A549 (cell line): ENCODE measurements at regions not wholly inside any gene's neighbourhood (a gene's known extent, or its start where the extent isn't known, plus 50 kb on each side); places are given as distances from the start of the nearest gene placed in this dataset.

ENCODE experiments used
- ATAC-seq, 2 experiments: fragments of 200-7000 bp in 1 of 2; fragments of >200 bp in 1 of 2; cut with Nextera tagmentation in 1 of 2; cut with Tn5 transposase in 1 of 2; 3 replicates each; pipeline versions ENCODE4 v1.8.0 to v1.9.1; 2018 to 2020; ENCODE audit warnings: mild to moderate bottlenecking in 1 of 2, moderate library complexity in 1 of 2
- CTCF ChIA-PET: fragments of 300-600 bp; sonication (Branson Sonifier 250); formaldehyde crosslinking; extraction: SDS; loops from one replicate; lab custom pipeline; 2021; ENCODE audit warnings: antibody characterized with exemption, inconsistent platforms; lab: Yijun Ruan, JAX
- POLR2A ChIA-PET: fragments of 350-600 bp; formaldehyde crosslinking; extraction: SDS; loops from one replicate; lab custom pipeline; 2021; ENCODE audit warnings: antibody characterized with exemption, inconsistent platforms; lab: Yijun Ruan, JAX
- DNase-seq, 2 experiments: peaks; one replicate each; pipeline versions ENCODE4 v3.0.0 to v3.0.0-alpha.2; 2011 to 2016; ENCODE audit warnings: low read depth in 1 of 2, low spot score in 1 of 2
- FAIRE-seq: peaks from 2 replicates; lab custom pipeline; 2011; peaks lifted over from hg19 to GRCh38; lab: Jason Lieb, UNC
- H3K27ac ChIP-seq, 2 experiments: fragments of >200 bp; sonication (Bioruptor Twin); formaldehyde crosslinking; 3 replicates each; pipeline ENCODE4 v1.5.1; 2016 to 2017
- H3K4me1 ChIP-seq: fragments of >200 bp; sonication (Bioruptor Twin); formaldehyde crosslinking; 3 replicates; pipeline ENCODE4 v1.6.1; 2016
- H3K4me2 ChIP-seq: fragments of >200 bp; sonication (Bioruptor Twin); formaldehyde crosslinking; 3 replicates; pipeline ENCODE4 v1.6.1; 2016
- H3K4me3 ChIP-seq: fragments of >200 bp; sonication (Bioruptor Twin); formaldehyde crosslinking; 3 replicates; pipeline ENCODE4 v1.5.1; 2016
- H3K9me3 ChIP-seq: fragments of >200 bp; sonication (Bioruptor Twin); formaldehyde crosslinking; 3 replicates; pipeline ENCODE4 v1.6.1; 2016
- ATOH8 ChIP-seq: fragments of 250-450 bp; sonication (Bioruptor Pico); IDR thresholded peaks from 2 replicates; pipeline ENCODE4 v1.5.0; 2020; ENCODE audit warnings: low read depth, mild to moderate bottlenecking, moderate library complexity
- CBX8 ChIP-seq: fragments of 200-600 bp; sonication (generic); IDR thresholded peaks from 2 replicates; pipeline ENCODE4 v1.6.1; 2016
- CHD4 ChIP-seq: fragments of 200-600 bp; sonication (generic); IDR thresholded peaks from 2 replicates; pipeline ENCODE4 v1.6.1; 2016; ENCODE audit warnings: antibody characterized with exemption, mild to moderate bottlenecking, borderline replicate concordance
- EHF ChIP-seq: fragments of 250-450 bp; sonication (Bioruptor Pico); IDR thresholded peaks from 2 replicates; pipeline ENCODE4 v1.5.0; 2020; ENCODE audit warnings: mild to moderate bottlenecking
- ESRRA ChIP-seq: fragments of 150-350 bp; IDR thresholded peaks from 2 replicates; pipeline ENCODE4 v1.6.1; 2014; ENCODE audit warnings: mild to moderate bottlenecking, low read length, borderline replicate concordance
- HDAC2 ChIP-seq: fragments of 200-600 bp; sonication (generic); IDR thresholded peaks from 2 replicates; pipeline ENCODE4 v1.6.1; 2016
- HES2 ChIP-seq: fragments of >200 bp; sonication (Bioruptor Twin); formaldehyde crosslinking; IDR thresholded peaks from 2 replicates; pipeline ENCODE4 v1.6.1; 2016
- HMGXB4 ChIP-seq: fragments of 250-450 bp; sonication (Bioruptor Pico); IDR thresholded peaks from 2 replicates; pipeline ENCODE4 v1.5.0; 2021; ENCODE audit warnings: mild to moderate bottlenecking, moderate library complexity, borderline replicate concordance
- KDM1A ChIP-seq: fragments of 200-600 bp; sonication (generic); IDR thresholded peaks from 2 replicates; pipeline ENCODE4 v1.6.1; 2016; ENCODE audit warnings: low read depth, mild to moderate bottlenecking
- PHF8 ChIP-seq: fragments of 200-600 bp; sonication (generic); IDR thresholded peaks from 2 replicates; pipeline ENCODE4 v1.6.1; 2016; ENCODE audit warnings: low read depth, mild to moderate bottlenecking, antibody characterized with exemption, moderate library complexity, borderline replicate concordance
- POLR2A ChIP-seq: IDR thresholded peaks from 2 replicates; pipeline ENCODE4 v1.6.1; 2012; ENCODE audit warnings: mild to moderate bottlenecking, low read length
- REST ChIP-seq: fragments of 200-600 bp; sonication (generic); IDR thresholded peaks from 2 replicates; pipeline ENCODE4 v1.6.1; 2016; ENCODE audit warnings: antibody characterized with exemption, mild to moderate bottlenecking, moderate library complexity
- ZNF302 ChIP-seq: fragments of 250-450 bp; sonication (Bioruptor Pico); IDR thresholded peaks from 2 replicates; pipeline ENCODE4 v1.9.0; 2021; ENCODE audit warnings: inconsistent platforms, mild to moderate bottlenecking, moderate library complexity
- WGBS: methylation state at CpG from one replicate; pipeline ENCODE4 v1.1.6; 2017; ENCODE audit errors: missing lambda C conversion rate; 5-methylcytosine and 5-hydroxymethylcytosine counted together

- TF ChIP-seq HMGXB4 (CRISPR knock-in tag), result no peak
- no peak for TF ChIP-seq ZNF302 (CRISPR knock-in tag)
- no peak for TF ChIP-seq ATOH8 (CRISPR knock-in tag)
- no peak for TF ChIP-seq CHD4
- TF ChIP-seq HDAC2, result no peak
- peak; percentile 85 for TF ChIP-seq POLR2A
- no peak for TF ChIP-seq EHF
- TF ChIP-seq ESRRA, result no peak
- TF ChIP-seq KDM1A, result no peak
These were observed 54.1 kb upstream of the CDKN2AIPNL start (continued) for GRCh38 chr5:134465816-134466240.

GRCh38 chr5:134464988-134465815 lies 53.5 kb upstream of the CDKN2AIPNL start:
- peak overlapping the region; percentile 99 to 100 for H3K27ac ChIP-seq
- no peak for DNase-seq
- peak; percentile 10 to 25; a peak in 5 of 6 replicates for ATAC-seq

More at GRCh38 chr5:134464988-134465815, 53.5 kb upstream of the CDKN2AIPNL start:
- peaks cover 31% of the 10 kb centered on the region for H3K4me1 ChIP-seq
- H3K9me3 ChIP-seq, result no peaks in the 10 kb centered on the region
- 22% methylated on average over 6 of the region's 10 CpGs for WGBS
- TF ChIP-seq CBX8 (no peak), HES2 (no peak), ZNF302 (CRISPR knock-in tag) (no peak), PHF8 (no peak), REST (peak; percentile 68)
- peak overlapping the region; percentile 99 for H3K4me2 ChIP-seq
- ChIA-PET CTCF (interaction anchor here (0.6 to 6.0 kb wide), 18 partner anchors 10 to 121 kb away, joined by 3 to 35 read pairs (median 6); partner anchors contain the start of genes CDKN2AIPNL and JADE2), POLR2A (interaction anchor here (1.0 to 3.1 kb wide), 17 partner anchors 8 to 100 kb away, joined by 3 to 77 read pairs (median 10); partner anchors contain the start of genes CDKN2AIPNL and JADE2)
- peak overlapping the region; percentile 72 for H3K4me3 ChIP-seq
- FAIRE-seq, result no peak
